NCI-H446 (cell line): ENCODE measurements at regions not wholly inside any gene's neighbourhood (a gene's known extent, or its start where the extent isn't known, plus 50 kb on each side); places are given as distances from the start of the nearest gene placed in this dataset.

Experiments
- DNase-seq, 2 experiments: peaks; one replicate each; lab custom pipeline; 2025; lab: John Stamatoyannopoulos, UW

- no peak for DNase-seq
These were observed 335.6 kb downstream of the PRL start for GRCh38 chr6:21961226-21961625.

- DNase-seq, result no peak
These were observed 331.8 kb downstream of the PRL start for GRCh38 chr6:21965016-21965415.

- DNase-seq, result no peak
These were observed 330.8 kb downstream of the PRL start for GRCh38 chr6:21965953-21966539.

- DNase-seq, result no peak
These were observed 329.5 kb downstream of the PRL start for GRCh38 chr6:21967056-21967974.

GRCh38 chr6:21968411-21968810 is 328.4 kb downstream of the PRL start:
- DNase-seq, result no peak

- no peak for DNase-seq
These were observed 327.6 kb downstream of the PRL start for GRCh38 chr6:21969192-21969591.

- DNase-seq, result no peak
These were observed 326.1 kb downstream of the PRL start for GRCh38 chr6:21970569-21971300.

- no peak for DNase-seq
These were observed 325.3 kb downstream of the PRL start for GRCh38 chr6:21971541-21971940.

- no peak for DNase-seq
These were observed 324.3 kb downstream of the PRL start for GRCh38 chr6:21972516-21972915.

- no peak for DNase-seq
These were observed 319.5 kb downstream of the PRL start for GRCh38 chr6:21977346-21977745.

GRCh38 chr6:21981235-21981833 is 315.5 kb downstream of the PRL start:
- DNase-seq, result no peak

- no peak for DNase-seq
These were observed 312.7 kb downstream of the PRL start for GRCh38 chr6:21984135-21984534.

- DNase-seq, result peak; percentile 9 to 44
These were observed 312.3 kb downstream of the PRL start for GRCh38 chr6:21984561-21984960.

- no peak for DNase-seq
These were observed 310.9 kb downstream of the PRL start for GRCh38 chr6:21985904-21986303.

GRCh38 chr6:21986703-21987102 is 310.1 kb downstream of the PRL start:
- no peak for DNase-seq

- no peak for DNase-seq
These were observed 309.3 kb downstream of the PRL start for GRCh38 chr6:21987501-21987957.

GRCh38 chr6:21990577-21990976 is 306.3 kb downstream of the PRL start:
- DNase-seq, result no peak

GRCh38 chr6:21992178-21992967 is 304.5 kb downstream of the PRL start:
- no peak for DNase-seq

GRCh38 chr6:21993841-21994240 is 303.0 kb downstream of the PRL start:
- DNase-seq, result no peak

- DNase-seq, result no peak
These were observed 302.0 kb downstream of the PRL start for GRCh38 chr6:21994821-21995220.

GRCh38 chr6:21995318-21995717 is 301.5 kb downstream of the PRL start:
- no peak for DNase-seq
